ENCODE measurements at regions not wholly inside any gene's neighbourhood (a gene's known extent, or its start where the extent isn't known, plus 50 kb on each side); places are given as distances from the start of the nearest gene placed in this dataset.

GRCh38 chr22:48688366-48688765 is 1139.3 kb downstream of the BRD1 start:
- CTCF ChIA-PET, result no interaction called here
- Histone ChIP-seq H3K27ac (ENCODE audit: low read length) (no peak overlapping the region), H3K9me3 (ENCODE audit: control insufficient read depth, insufficient read depth, low read depth, low read length) (no peaks in the 10 kb centered on the region), H3K4me3 (ENCODE audit: low read depth in 2 of 2, low read length in 2 of 2) (no peak overlapping the region), H3K27me3 (ENCODE audit: control insufficient read depth, insufficient read depth, low read length) (no peaks in the 10 kb centered on the region), H3K36me3 (ENCODE audit: control insufficient read depth, insufficient read depth, low read length) (no peaks in the 10 kb centered on the region), H3K4me1 (ENCODE audit: control insufficient read depth, insufficient read depth, low read length) (no peaks in the 10 kb centered on the region)
- no TSS peak for BruUV-seq (replicated peaks)
- intact Hi-C loops (cut with micrococcal nuclease; ENCODE audit: unreplicated experiment), result no loop called here
- ATAC-seq (no peak), DNase-seq (ENCODE audit: low read depth, low spot score) (no peak)
- TF ChIP-seq CTCF (IDR thresholded peaks at IDR 0.05), result no peak
- TF ChIP-seq TCF7L2 (IDR thresholded peaks at IDR 0.05; ENCODE audit: low read depth, low read length), result no peak
- TF ChIP-seq POLR2AphosphoS5 (IDR thresholded peaks at IDR 0.05; ENCODE audit: low read depth, low read length), result no peak
- TF ChIP-seq REST (IDR thresholded peaks at IDR 0.05; ENCODE audit: insufficient read depth in 1 of 2, low read depth in 2 of 2, low read length in 1 of 2), result no peak
- TF ChIP-seq SIN3A (IDR thresholded peaks at IDR 0.05; ENCODE audit: borderline replicate concordance, insufficient read depth, low read depth, low read length), result no peak
- in situ Hi-C loops (cut with HindIII; ENCODE audit: low pct_unique_long_range_greater_than_20kb, low sequenced_read_pairs), result no loop called here
- POLR2A ChIA-PET, result no interaction called here

- DNase-seq (ENCODE audit: low read depth, low spot score), result no peak
- H3K36me3 ChIP-seq (ENCODE audit: control insufficient read depth, insufficient read depth, low read length), result no peaks in the 10 kb centered on the region
- H3K27me3 ChIP-seq (ENCODE audit: control insufficient read depth, insufficient read depth, low read length), result no peaks in the 10 kb centered on the region
- intact Hi-C loops (cut with micrococcal nuclease; ENCODE audit: unreplicated experiment), result no loop called here
- BruUV-seq (replicated peaks), result no TSS peak
- no peak overlapping the region for H3K27ac ChIP-seq (ENCODE audit: low read length)
- in situ Hi-C loops (cut with HindIII; ENCODE audit: low pct_unique_long_range_greater_than_20kb, low sequenced_read_pairs), result no loop called here
- H3K9me3 ChIP-seq (ENCODE audit: control insufficient read depth, insufficient read depth, low read depth, low read length), result no peaks in the 10 kb centered on the region
- TF ChIP-seq CTCF (IDR thresholded peaks at IDR 0.05) (no peak), SIN3A (IDR thresholded peaks at IDR 0.05; ENCODE audit: borderline replicate concordance, insufficient read depth, low read depth, low read length) (no peak), TCF7L2 (IDR thresholded peaks at IDR 0.05; ENCODE audit: low read depth, low read length) (no peak), POLR2AphosphoS5 (IDR thresholded peaks at IDR 0.05; ENCODE audit: low read depth, low read length) (no peak), REST (IDR thresholded peaks at IDR 0.05; ENCODE audit: insufficient read depth in 1 of 2, low read depth in 2 of 2, low read length in 1 of 2) (no peak)
- CTCF ChIA-PET, result no interaction called here
- ATAC-seq, result no peak
- H3K4me3 ChIP-seq (ENCODE audit: low read depth in 2 of 2, low read length in 2 of 2), result no peak overlapping the region
- POLR2A ChIA-PET, result no interaction called here
- no peaks in the 10 kb centered on the region for H3K4me1 ChIP-seq (ENCODE audit: control insufficient read depth, insufficient read depth, low read length)
Observed at GRCh38 chr22:48687606-48688005, 1140.1 kb downstream of the BRD1 start.

All from Panc1 (cell line).